ENCODE measurements at regions not wholly inside any gene's neighbourhood (a gene's known extent, or its start where the extent isn't known, plus 50 kb on each side); places are given as distances from the start of the nearest gene placed in this dataset.
"Not testable (repeated sequence)": the region's sequence is repeated elsewhere in the genome, so short reads cannot be mapped to it uniquely, and the experiment has no call there.

DNA sequence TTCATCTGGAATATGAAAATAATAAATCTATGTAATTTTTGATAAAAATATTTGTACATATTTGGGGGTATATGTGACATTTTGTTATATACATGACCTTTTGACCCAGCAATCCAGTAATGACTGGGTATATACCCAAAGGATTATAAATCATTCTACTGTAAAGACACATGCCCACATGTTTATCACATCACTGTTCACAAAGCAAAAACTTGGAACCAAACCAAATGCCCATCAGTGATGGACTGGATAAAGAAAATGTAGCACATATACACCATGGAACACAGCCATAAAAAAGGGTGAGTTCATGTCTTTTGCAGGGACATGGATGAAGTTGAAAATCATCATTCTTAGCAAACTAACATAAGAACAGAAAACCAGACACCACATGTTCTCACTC, 472.1 kb upstream of the DDX18 start:
- H3K4me3 ChIP-seq (ENCODE audit: low read depth in 1 of 5, low read length in 5 of 5) = no peak overlapping the region
- no peak overlapping the region for H3K9ac ChIP-seq (ENCODE audit: low read length in 5 of 5)
- no peaks in the 10 kb centered on the region for H3K36me3 ChIP-seq (ENCODE audit: control insufficient read depth in 5 of 5, insufficient read depth in 5 of 5, low read length in 5 of 5)
- no peaks in the 10 kb centered on the region for H3K27me3 ChIP-seq (ENCODE audit: control insufficient read depth in 5 of 5, insufficient read depth in 4 of 5, low read length in 5 of 5)
- no peaks in the 10 kb centered on the region for H3K4me1 ChIP-seq (ENCODE audit: control insufficient read depth in 5 of 5, insufficient read depth in 5 of 5, low read length in 5 of 5)
- H3K27ac ChIP-seq (ENCODE audit: low read depth, low read length) = no peak overlapping the region
- H3K9me3 ChIP-seq (ENCODE audit: control insufficient read depth in 5 of 5, low read length in 5 of 5) = no peaks in the 10 kb centered on the region

DNA sequence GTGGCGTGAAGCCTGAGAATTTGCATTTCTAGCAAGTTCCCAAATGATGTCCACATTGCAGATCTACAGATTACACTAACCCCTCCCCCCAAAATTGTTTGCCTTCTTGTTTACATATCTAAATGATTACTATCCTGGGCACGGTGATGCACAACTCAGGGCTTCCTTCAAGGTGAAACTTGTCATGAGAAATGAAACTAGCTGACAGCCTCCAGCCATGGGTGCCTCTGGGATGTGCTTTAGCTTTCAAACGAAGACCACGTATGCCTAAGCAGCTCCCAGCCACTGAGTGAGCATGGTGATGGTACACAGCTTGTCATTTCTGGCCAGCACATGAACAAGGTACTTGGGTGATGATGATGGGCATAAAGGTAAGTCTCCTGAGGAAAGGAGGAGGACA, 464.8 kb upstream of the DDX18 start:
- no peaks in the 10 kb centered on the region for H3K27me3 ChIP-seq (ENCODE audit: control insufficient read depth in 5 of 5, insufficient read depth in 4 of 5, low read length in 5 of 5)
- peaks cover 0 to 4% (median 0%) of the 10 kb centered on the region in 5 donors for H3K4me1 ChIP-seq (ENCODE audit: control insufficient read depth in 5 of 5, insufficient read depth in 5 of 5, low read length in 5 of 5)
- no peaks in the 10 kb centered on the region for H3K36me3 ChIP-seq (ENCODE audit: control insufficient read depth in 5 of 5, insufficient read depth in 5 of 5, low read length in 5 of 5)
- no peak overlapping the region for H3K9ac ChIP-seq (ENCODE audit: low read length in 5 of 5)
- no peak overlapping the region for H3K27ac ChIP-seq (ENCODE audit: low read depth, low read length)
- H3K9me3 ChIP-seq (ENCODE audit: control insufficient read depth in 5 of 5, low read length in 5 of 5) = peaks cover 0 to 5% (median 0%) of the 10 kb centered on the region in 5 donors
- H3K4me3 ChIP-seq (ENCODE audit: low read depth in 1 of 5, low read length in 5 of 5) = no peak overlapping the region

DNA sequence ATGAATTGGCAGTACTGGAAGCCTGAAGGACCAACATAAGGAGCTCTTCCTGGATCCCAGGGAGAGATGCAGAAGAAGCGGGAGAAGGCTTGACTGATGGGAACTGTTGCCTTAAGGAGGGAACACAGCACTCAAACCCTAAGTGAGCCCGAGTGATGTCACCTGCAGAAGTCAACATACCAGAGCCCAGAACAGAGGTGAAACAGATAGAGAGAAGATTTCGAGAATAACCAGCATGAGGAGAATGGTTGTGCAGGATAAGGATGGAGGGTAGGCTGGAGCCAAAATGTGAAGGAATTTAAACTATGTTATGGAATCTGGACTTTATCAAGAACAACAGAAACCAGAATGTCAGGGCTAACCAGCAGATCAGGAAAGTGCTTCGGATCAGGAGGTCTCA, 463.1 kb upstream of the DDX18 start:
- no peaks in the 10 kb centered on the region for H3K36me3 ChIP-seq (ENCODE audit: control insufficient read depth in 5 of 5, insufficient read depth in 5 of 5, low read length in 5 of 5)
- H3K27me3 ChIP-seq (ENCODE audit: control insufficient read depth in 5 of 5, insufficient read depth in 4 of 5, low read length in 5 of 5) = no peaks in the 10 kb centered on the region
- no peak overlapping the region for H3K9ac ChIP-seq (ENCODE audit: low read length in 5 of 5)
- H3K4me3 ChIP-seq (ENCODE audit: low read depth in 1 of 5, low read length in 5 of 5) = no peak overlapping the region
- H3K4me1 ChIP-seq (ENCODE audit: control insufficient read depth in 5 of 5, insufficient read depth in 5 of 5, low read length in 5 of 5) = peaks cover 0 to 5% (median 0%) of the 10 kb centered on the region in 5 donors
- H3K9me3 ChIP-seq (ENCODE audit: control insufficient read depth in 5 of 5, low read length in 5 of 5) = peaks cover 0 to 5% (median 0%) of the 10 kb centered on the region in 5 donors
- H3K27ac ChIP-seq (ENCODE audit: low read depth, low read length) = no peak overlapping the region

- H3K4me1 ChIP-seq (ENCODE audit: control insufficient read depth in 5 of 5, insufficient read depth in 5 of 5, low read length in 5 of 5) = peaks cover 0 to 4% (median 0%) of the 10 kb centered on the region in 5 donors
- H3K4me3 ChIP-seq (ENCODE audit: low read depth in 1 of 5, low read length in 5 of 5) = no peak overlapping the region
- no peaks in the 10 kb centered on the region for H3K27me3 ChIP-seq (ENCODE audit: control insufficient read depth in 5 of 5, insufficient read depth in 4 of 5, low read length in 5 of 5)
- H3K9ac ChIP-seq (ENCODE audit: low read length in 5 of 5) = no peak overlapping the region
- peaks cover 0 to 8% (median 0%) of the 10 kb centered on the region in 5 donors for H3K9me3 ChIP-seq (ENCODE audit: control insufficient read depth in 5 of 5, low read length in 5 of 5)
- no peak overlapping the region for H3K27ac ChIP-seq (ENCODE audit: low read depth, low read length)
- no peaks in the 10 kb centered on the region for H3K36me3 ChIP-seq (ENCODE audit: control insufficient read depth in 5 of 5, insufficient read depth in 5 of 5, low read length in 5 of 5)
Measured at GRCh38 chr2:117359266-117359914, 455.1 kb upstream of the DDX18 start.

DNA sequence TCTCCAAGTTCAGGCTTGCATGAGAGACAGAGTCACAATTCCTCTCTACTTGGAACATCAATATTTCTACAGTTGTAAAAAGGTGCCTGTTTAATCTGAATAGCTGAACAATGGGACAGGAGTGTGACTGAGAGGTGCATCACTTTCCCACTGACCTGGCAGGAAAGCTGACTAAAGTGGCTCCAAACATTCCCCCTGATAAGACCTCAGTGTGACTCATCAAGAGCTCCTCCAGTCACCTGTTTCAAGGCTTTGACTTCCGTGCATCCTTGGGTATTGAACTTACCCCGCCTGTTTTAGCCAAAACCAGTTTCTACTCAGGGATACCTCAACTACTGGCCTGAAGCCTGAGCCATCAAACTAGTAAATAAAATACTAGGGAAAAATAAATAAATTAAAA, 453.9 kb upstream of the DDX18 start:
- no peak overlapping the region for H3K9ac ChIP-seq (ENCODE audit: low read length in 5 of 5)
- no peaks in the 10 kb centered on the region for H3K36me3 ChIP-seq (ENCODE audit: control insufficient read depth in 5 of 5, insufficient read depth in 5 of 5, low read length in 5 of 5)
- no peaks in the 10 kb centered on the region for H3K27me3 ChIP-seq (ENCODE audit: control insufficient read depth in 5 of 5, insufficient read depth in 4 of 5, low read length in 5 of 5)
- peaks cover 0 to 8% (median 0%) of the 10 kb centered on the region in 5 donors for H3K9me3 ChIP-seq (ENCODE audit: control insufficient read depth in 5 of 5, low read length in 5 of 5)
- H3K4me1 ChIP-seq (ENCODE audit: control insufficient read depth in 5 of 5, insufficient read depth in 5 of 5, low read length in 5 of 5) = no peaks in the 10 kb centered on the region
- no peak overlapping the region for H3K27ac ChIP-seq (ENCODE audit: low read depth, low read length)
- H3K4me3 ChIP-seq (ENCODE audit: low read depth in 1 of 5, low read length in 5 of 5) = no peak overlapping the region

DNA sequence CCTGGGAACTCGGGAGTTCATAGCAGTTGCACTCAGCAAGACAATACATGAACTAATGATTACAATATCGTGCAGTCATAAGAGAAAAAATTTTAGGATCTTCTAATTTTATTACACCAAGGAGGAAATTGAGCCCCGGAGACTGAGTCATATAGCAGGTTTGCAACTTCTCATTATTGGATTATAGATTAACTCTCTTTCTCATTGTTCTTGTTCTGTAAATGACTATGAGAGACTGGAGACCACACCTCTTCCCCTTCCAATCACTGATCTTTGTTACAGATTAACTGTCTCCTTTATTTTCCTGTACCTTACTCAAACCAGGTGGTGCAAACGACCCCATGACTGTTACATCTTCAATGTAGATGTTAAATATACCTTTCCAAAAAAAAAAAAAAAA, 435.8 kb upstream of the DDX18 start:
- Histone ChIP-seq H3K4me1 (ENCODE audit: control insufficient read depth in 5 of 5, insufficient read depth in 5 of 5, low read length in 5 of 5) (no peaks in the 10 kb centered on the region), H3K9me3 (ENCODE audit: control insufficient read depth in 5 of 5, low read length in 5 of 5) (no peaks in the 10 kb centered on the region), H3K27ac (ENCODE audit: low read depth, low read length) (no peak overlapping the region), H3K4me3 (ENCODE audit: low read depth in 1 of 5, low read length in 5 of 5) (no peak overlapping the region), H3K36me3 (ENCODE audit: control insufficient read depth in 5 of 5, insufficient read depth in 5 of 5, low read length in 5 of 5) (no peaks in the 10 kb centered on the region), H3K27me3 (ENCODE audit: control insufficient read depth in 5 of 5, insufficient read depth in 4 of 5, low read length in 5 of 5) (no peaks in the 10 kb centered on the region), H3K9ac (ENCODE audit: low read length in 5 of 5) (no peak overlapping the region)

DNA sequence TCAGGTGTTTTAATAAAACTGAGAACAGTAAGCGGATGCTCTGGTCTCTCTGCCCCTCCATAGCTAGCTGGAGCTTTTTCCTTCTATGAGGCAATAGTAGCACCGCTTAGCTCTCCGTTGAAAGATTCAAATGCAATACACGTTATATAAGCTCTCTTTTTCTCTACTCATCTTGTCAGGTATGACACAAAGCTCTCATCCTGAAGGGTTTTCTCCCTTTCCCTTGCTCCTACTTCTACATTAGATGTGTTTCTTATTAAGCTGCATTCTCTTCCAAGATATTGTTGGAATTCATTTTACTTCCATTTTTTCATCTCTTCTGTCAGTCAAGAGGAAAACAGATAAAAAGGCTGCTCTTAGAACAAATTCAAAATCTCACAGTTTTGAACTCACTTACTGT, 434.6 kb upstream of the DDX18 start:
- Histone ChIP-seq H3K36me3 (ENCODE audit: control insufficient read depth in 5 of 5, insufficient read depth in 5 of 5, low read length in 5 of 5) (no peaks in the 10 kb centered on the region), H3K27me3 (ENCODE audit: control insufficient read depth in 5 of 5, insufficient read depth in 4 of 5, low read length in 5 of 5) (no peaks in the 10 kb centered on the region), H3K9me3 (ENCODE audit: control insufficient read depth in 5 of 5, low read length in 5 of 5) (no peaks in the 10 kb centered on the region), H3K4me3 (ENCODE audit: low read depth in 1 of 5, low read length in 5 of 5) (no peak overlapping the region), H3K9ac (ENCODE audit: low read length in 5 of 5) (no peak overlapping the region), H3K4me1 (ENCODE audit: control insufficient read depth in 5 of 5, insufficient read depth in 5 of 5, low read length in 5 of 5) (no peaks in the 10 kb centered on the region), H3K27ac (ENCODE audit: low read depth, low read length) (no peak overlapping the region)

DNA sequence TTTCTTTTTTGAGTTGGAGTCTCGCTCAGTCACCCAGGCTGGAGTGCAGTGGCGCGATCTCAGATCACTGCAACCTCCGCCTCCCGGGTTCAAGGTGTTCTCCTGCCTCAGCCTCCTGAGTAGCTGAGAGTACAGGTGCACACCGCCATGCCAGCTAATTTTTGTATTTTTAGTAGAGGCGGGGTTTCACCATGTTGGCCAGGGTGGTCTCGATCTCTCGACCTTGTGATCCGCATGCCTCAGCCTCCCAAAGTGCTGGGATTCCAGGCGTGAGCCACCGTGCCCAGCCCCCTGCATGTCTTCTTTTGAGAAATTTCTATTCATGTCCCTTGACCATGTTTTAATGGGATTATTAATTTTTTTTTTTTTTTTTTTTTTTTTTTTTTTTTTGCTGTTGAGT, 430.5 kb upstream of the DDX18 start:
- H3K9me3 ChIP-seq (ENCODE audit: control insufficient read depth in 5 of 5, low read length in 5 of 5); H3K4me3 ChIP-seq (ENCODE audit: low read depth in 1 of 5, low read length in 5 of 5); H3K4me1 ChIP-seq (ENCODE audit: control insufficient read depth in 5 of 5, insufficient read depth in 5 of 5, low read length in 5 of 5); H3K36me3 ChIP-seq (ENCODE audit: control insufficient read depth in 5 of 5, insufficient read depth in 5 of 5, low read length in 5 of 5); H3K27me3 ChIP-seq (ENCODE audit: control insufficient read depth in 5 of 5, insufficient read depth in 4 of 5, low read length in 5 of 5); H3K27ac ChIP-seq (ENCODE audit: low read depth, low read length); H3K9ac ChIP-seq (ENCODE audit: low read length in 5 of 5): not testable (repeated sequence)

GRCh38 chr2:117396161-117396560, 418.3 kb upstream of the DDX18 start:
- no peaks in the 10 kb centered on the region for H3K27me3 ChIP-seq (ENCODE audit: control insufficient read depth in 5 of 5, insufficient read depth in 4 of 5, low read length in 5 of 5)
- no peak overlapping the region for H3K9ac ChIP-seq (ENCODE audit: low read length in 5 of 5)
- no peak overlapping the region for H3K4me3 ChIP-seq (ENCODE audit: low read depth in 1 of 5, low read length in 5 of 5)
- peaks cover 0 to 4% (median 0%) of the 10 kb centered on the region in 5 donors for H3K4me1 ChIP-seq (ENCODE audit: control insufficient read depth in 5 of 5, insufficient read depth in 5 of 5, low read length in 5 of 5)
- peaks cover 0 to 4% (median 0%) of the 10 kb centered on the region in 5 donors for H3K9me3 ChIP-seq (ENCODE audit: control insufficient read depth in 5 of 5, low read length in 5 of 5)
- no peaks in the 10 kb centered on the region for H3K36me3 ChIP-seq (ENCODE audit: control insufficient read depth in 5 of 5, insufficient read depth in 5 of 5, low read length in 5 of 5)
- H3K27ac ChIP-seq (ENCODE audit: low read depth, low read length) = no peak overlapping the region

GRCh38 chr2:117401582-117401981, 412.9 kb upstream of the DDX18 start:
- no peak overlapping the region for H3K9ac ChIP-seq (ENCODE audit: low read length in 5 of 5)
- H3K27me3 ChIP-seq (ENCODE audit: control insufficient read depth in 5 of 5, insufficient read depth in 4 of 5, low read length in 5 of 5) = no peaks in the 10 kb centered on the region
- H3K4me3 ChIP-seq (ENCODE audit: low read depth in 1 of 5, low read length in 5 of 5) = no peak overlapping the region
- no peaks in the 10 kb centered on the region for H3K4me1 ChIP-seq (ENCODE audit: control insufficient read depth in 5 of 5, insufficient read depth in 5 of 5, low read length in 5 of 5)
- no peak overlapping the region for H3K27ac ChIP-seq (ENCODE audit: low read depth, low read length)
- no peaks in the 10 kb centered on the region for H3K36me3 ChIP-seq (ENCODE audit: control insufficient read depth in 5 of 5, insufficient read depth in 5 of 5, low read length in 5 of 5)
- no peaks in the 10 kb centered on the region for H3K9me3 ChIP-seq (ENCODE audit: control insufficient read depth in 5 of 5, low read length in 5 of 5)
